ENCODE measurements at regions not wholly inside any gene's neighbourhood (a gene's known extent, or its start where the extent isn't known, plus 50 kb on each side); places are given as distances from the start of the nearest gene placed in this dataset.

- no peak overlapping the region for H3K4me3 ChIP-seq (replicated peaks in 1 of 2; ENCODE audit: low read depth in 2 of 2, low read length in 2 of 2)
- no peak for DNase-seq (ENCODE audit: low read depth in 2 of 2)
- no peak for TF ChIP-seq CTCF (IDR thresholded peaks at IDR 0.05; ENCODE audit: low read depth, low read length)
These were observed 106.7 kb upstream of the AGBL1 start for GRCh38 chr15:85972805-85973540.

GRCh38 chr15:85973584-85974347, 105.9 kb upstream of the AGBL1 start:
- no peak for TF ChIP-seq CTCF (IDR thresholded peaks at IDR 0.05; ENCODE audit: low read depth, low read length)
- no peak overlapping the region for H3K4me3 ChIP-seq (replicated peaks in 1 of 2; ENCODE audit: low read depth in 2 of 2, low read length in 2 of 2)
- no peak for DNase-seq (ENCODE audit: low read depth in 2 of 2)

- H3K4me3 ChIP-seq (replicated peaks in 1 of 2; ENCODE audit: low read depth in 2 of 2, low read length in 2 of 2) = no peak overlapping the region
- TF ChIP-seq CTCF (IDR thresholded peaks at IDR 0.05; ENCODE audit: low read depth, low read length) = no peak
- no peak for DNase-seq (ENCODE audit: low read depth in 2 of 2)
These were observed 105.3 kb upstream of the AGBL1 start for GRCh38 chr15:85974348-85974705.

GRCh38 chr15:85974742-85975141, 104.9 kb upstream of the AGBL1 start:
- TF ChIP-seq CTCF (IDR thresholded peaks at IDR 0.05; ENCODE audit: low read depth, low read length) = no peak
- DNase-seq (ENCODE audit: low read depth in 2 of 2) = no peak
- H3K4me3 ChIP-seq (replicated peaks in 1 of 2; ENCODE audit: low read depth in 2 of 2, low read length in 2 of 2) = no peak overlapping the region

GRCh38 chr15:85976102-85976501, 103.6 kb upstream of the AGBL1 start:
- no peak for TF ChIP-seq CTCF (IDR thresholded peaks at IDR 0.05; ENCODE audit: low read depth, low read length)
- DNase-seq (ENCODE audit: low read depth in 2 of 2) = no peak
- H3K4me3 ChIP-seq (replicated peaks in 1 of 2; ENCODE audit: low read depth in 2 of 2, low read length in 2 of 2) = no peak overlapping the region

GRCh38 chr15:85976986-85977385, 102.7 kb upstream of the AGBL1 start:
- no peak for TF ChIP-seq CTCF (IDR thresholded peaks at IDR 0.05; ENCODE audit: low read depth, low read length)
- peak; percentile 1 to 10 for DNase-seq (ENCODE audit: low read depth in 2 of 2)
- H3K4me3 ChIP-seq (replicated peaks in 1 of 2; ENCODE audit: low read depth in 2 of 2, low read length in 2 of 2) = no peak overlapping the region
